Endothelial cell (in vitro differentiated cells): ENCODE measurements at regions not wholly inside any gene's neighbourhood (a gene's known extent, or its start where the extent isn't known, plus 50 kb on each side); places are given as distances from the start of the nearest gene placed in this dataset.

Source experiments
- DNase-seq: peaks from one replicate; pipeline ENCODE4 v3.0.0; 2021; ENCODE audit warnings: low spot score
- H3K27ac Mint-ChIP-seq: one replicate; pipeline ENCODE4 v1.8.0; 2021; ENCODE audit warnings: mixed read lengths, inconsistent platforms; ENCODE audit not compliant: unreplicated experiment
- H3K27me3 Mint-ChIP-seq: one replicate; pipeline ENCODE4 v1.8.0; 2021; ENCODE audit warnings: mild to moderate bottlenecking, moderate library complexity, mixed read lengths, inconsistent platforms; ENCODE audit not compliant: unreplicated experiment
- H3K36me3 Mint-ChIP-seq: one replicate; pipeline ENCODE4 v1.8.0; 2021; ENCODE audit warnings: mild to moderate bottlenecking, low read depth, mixed read lengths, inconsistent platforms; ENCODE audit not compliant: unreplicated experiment
- H3K4me1 Mint-ChIP-seq: one replicate; pipeline ENCODE4 v1.8.0; 2021; ENCODE audit warnings: mild to moderate bottlenecking, mixed read lengths, inconsistent platforms; ENCODE audit not compliant: unreplicated experiment
- H3K4me3 Mint-ChIP-seq: one replicate; pipeline ENCODE4 v1.8.0; 2021; ENCODE audit warnings: mild to moderate bottlenecking, mixed read lengths, inconsistent platforms; ENCODE audit not compliant: unreplicated experiment
- H3K9me3 Mint-ChIP-seq: one replicate; pipeline ENCODE4 v1.8.0; 2021; ENCODE audit warnings: mixed read lengths, inconsistent platforms; ENCODE audit not compliant: unreplicated experiment
- TF ChIP-seq, protein P1 (sequence below): fragments of 200-600 bp; sonication (generic); IDR thresholded peaks from one replicate; pipeline ENCODE4 v1.5.0; 2021; ENCODE audit warnings: antibody characterized with exemption; ENCODE audit not compliant: unreplicated experiment

DNA sequence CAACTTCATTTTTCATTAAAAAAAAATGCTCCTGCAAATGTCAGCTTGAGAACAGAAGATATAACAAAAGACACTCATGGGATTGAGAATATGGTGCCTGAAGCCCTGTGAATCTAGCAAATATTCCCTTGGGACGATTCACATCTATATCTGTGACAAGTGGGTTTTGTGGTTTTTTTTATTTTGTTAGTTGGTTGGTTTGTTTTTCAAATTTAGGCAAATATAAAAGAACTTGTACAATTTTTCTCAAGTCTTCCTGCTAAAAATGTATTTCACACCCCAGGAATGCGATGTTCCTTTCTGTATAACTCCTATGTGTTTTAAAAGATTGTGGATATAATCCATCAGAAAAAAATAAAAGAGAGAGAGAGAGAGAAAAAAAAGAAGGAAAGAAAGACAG, 1061.8 kb upstream of the ARRDC3 start:
- H3K9me3 Mint-ChIP-seq = no peaks in the 10 kb centered on the region
- no peaks in the 10 kb centered on the region for H3K36me3 Mint-ChIP-seq
- TF ChIP-seq, protein P1, sequence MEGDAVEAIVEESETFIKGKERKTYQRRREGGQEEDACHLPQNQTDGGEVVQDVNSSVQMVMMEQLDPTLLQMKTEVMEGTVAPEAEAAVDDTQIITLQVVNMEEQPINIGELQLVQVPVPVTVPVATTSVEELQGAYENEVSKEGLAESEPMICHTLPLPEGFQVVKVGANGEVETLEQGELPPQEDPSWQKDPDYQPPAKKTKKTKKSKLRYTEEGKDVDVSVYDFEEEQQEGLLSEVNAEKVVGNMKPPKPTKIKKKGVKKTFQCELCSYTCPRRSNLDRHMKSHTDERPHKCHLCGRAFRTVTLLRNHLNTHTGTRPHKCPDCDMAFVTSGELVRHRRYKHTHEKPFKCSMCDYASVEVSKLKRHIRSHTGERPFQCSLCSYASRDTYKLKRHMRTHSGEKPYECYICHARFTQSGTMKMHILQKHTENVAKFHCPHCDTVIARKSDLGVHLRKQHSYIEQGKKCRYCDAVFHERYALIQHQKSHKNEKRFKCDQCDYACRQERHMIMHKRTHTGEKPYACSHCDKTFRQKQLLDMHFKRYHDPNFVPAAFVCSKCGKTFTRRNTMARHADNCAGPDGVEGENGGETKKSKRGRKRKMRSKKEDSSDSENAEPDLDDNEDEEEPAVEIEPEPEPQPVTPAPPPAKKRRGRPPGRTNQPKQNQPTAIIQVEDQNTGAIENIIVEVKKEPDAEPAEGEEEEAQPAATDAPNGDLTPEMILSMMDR = no peak
- no peaks in the 10 kb centered on the region for H3K27me3 Mint-ChIP-seq
- no peak overlapping the region for H3K4me3 Mint-ChIP-seq
- no peaks in the 10 kb centered on the region for H3K4me1 Mint-ChIP-seq
- no peak for DNase-seq
- no peak overlapping the region for H3K27ac Mint-ChIP-seq

DNA sequence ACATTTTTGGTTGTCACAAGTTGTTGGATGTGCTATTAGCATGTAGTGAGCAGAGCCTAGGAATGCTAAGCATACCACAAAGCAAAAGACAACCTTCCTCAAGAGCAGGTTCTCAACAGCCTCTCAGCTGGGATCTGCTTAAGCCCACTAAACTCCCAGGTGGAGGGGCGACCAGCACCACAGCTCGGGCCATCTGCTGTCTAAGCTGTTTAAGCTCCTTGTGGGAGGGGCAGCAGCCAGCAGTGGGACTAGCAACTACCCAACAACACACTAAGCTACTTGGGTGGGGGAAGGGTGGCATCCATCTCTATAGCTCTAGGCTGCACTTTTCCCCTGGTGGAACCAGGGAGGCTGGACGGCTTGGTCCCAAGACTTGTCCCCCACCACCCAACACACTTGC, 1052.7 kb upstream of the ARRDC3 start:
- TF ChIP-seq, protein P1 = no peak
- Mint-ChIP-seq H3K27me3 (peaks cover 1% of the 10 kb centered on the region), H3K4me1 (no peaks in the 10 kb centered on the region), H3K9me3 (no peaks in the 10 kb centered on the region), H3K36me3 (peaks cover 4% of the 10 kb centered on the region), H3K27ac (no peak overlapping the region), H3K4me3 (no peak overlapping the region)
- DNase-seq = no peak

DNA sequence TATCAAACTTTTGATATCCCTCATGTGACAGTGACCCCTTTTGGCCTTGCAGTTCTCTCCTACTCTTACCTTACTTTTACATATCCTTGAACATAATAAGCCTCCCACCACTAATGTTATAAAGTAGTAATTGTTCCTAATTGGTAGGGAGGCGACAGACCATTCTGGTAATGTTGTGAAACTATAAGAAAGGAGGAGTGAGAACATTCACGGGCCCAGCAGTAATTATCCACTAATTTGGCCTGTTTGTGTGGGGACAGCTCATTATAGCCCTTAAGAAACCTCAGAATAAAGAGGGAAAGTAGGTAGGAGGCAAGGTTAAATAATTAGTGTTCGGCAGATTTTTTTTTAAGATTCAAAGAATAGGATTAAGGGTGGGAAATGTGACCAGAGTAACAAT, 1046.5 kb upstream of the ARRDC3 start:
- Mint-ChIP-seq H3K27ac (no peak overlapping the region), H3K4me3 (no peak overlapping the region), H3K36me3 (no peaks in the 10 kb centered on the region), H3K9me3 (no peaks in the 10 kb centered on the region), H3K27me3 (no peaks in the 10 kb centered on the region), H3K4me1 (no peaks in the 10 kb centered on the region)
- TF ChIP-seq, protein P1 = no peak
- no peak for DNase-seq

DNA sequence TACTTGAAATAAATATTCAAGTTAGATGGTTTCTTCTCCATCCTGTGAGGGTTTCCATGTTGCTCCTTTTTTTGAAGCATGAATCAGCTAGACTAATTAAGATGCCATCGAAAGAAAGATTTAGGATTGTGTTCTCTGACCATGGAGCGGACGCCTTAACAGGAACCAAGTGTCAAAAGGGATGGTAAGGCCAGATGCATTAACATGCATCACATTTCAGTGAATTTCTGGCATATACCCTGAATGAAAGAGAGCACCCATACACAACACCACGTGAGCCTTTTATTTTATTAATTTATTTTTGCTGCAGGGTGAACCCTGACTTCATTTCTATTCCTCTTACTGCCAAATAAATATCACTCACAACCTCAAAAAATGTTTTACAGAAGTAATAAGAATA, 1045.3 kb upstream of the ARRDC3 start:
- Mint-ChIP-seq H3K4me1 (no peaks in the 10 kb centered on the region), H3K36me3 (no peaks in the 10 kb centered on the region), H3K27me3 (no peaks in the 10 kb centered on the region), H3K27ac (no peak overlapping the region), H3K4me3 (no peak overlapping the region), H3K9me3 (no peaks in the 10 kb centered on the region)
- TF ChIP-seq, protein P1 = no peak
- DNase-seq = no peak

DNA sequence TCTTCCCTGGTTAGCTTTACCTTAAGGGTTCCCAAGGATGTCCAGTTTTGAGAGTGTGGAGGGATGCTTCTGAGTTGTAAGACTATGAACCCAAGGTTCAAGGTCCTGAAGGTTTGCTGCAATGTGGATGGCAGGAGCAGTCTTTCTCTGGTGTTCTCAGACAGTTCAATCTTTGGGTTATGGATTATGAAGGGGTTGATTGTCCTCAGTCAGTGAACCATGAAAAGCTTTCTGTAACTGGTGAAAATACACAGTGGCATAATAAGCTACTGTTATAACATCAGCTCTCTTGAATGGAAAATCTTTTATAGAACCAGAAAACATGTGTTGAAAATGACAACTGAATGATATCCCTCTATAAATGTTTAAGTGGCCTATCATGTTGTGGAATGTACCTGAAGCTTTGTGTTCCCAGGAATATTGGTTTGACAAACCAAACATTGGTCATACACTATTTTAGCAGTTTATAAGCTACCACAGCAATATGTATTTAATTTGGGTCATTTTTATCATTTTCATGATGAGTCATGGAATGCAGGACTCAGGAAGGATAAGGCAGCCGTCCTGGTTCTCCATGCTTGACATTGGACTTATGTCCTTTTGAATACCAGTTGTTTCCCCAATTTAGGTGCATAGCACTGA, 1041.8 kb upstream of the ARRDC3 start:
- TF ChIP-seq, protein P1 = no peak
- no peaks in the 10 kb centered on the region for H3K4me1 Mint-ChIP-seq
- DNase-seq = no peak
- no peaks in the 10 kb centered on the region for H3K9me3 Mint-ChIP-seq
- H3K4me3 Mint-ChIP-seq = no peak overlapping the region
- no peaks in the 10 kb centered on the region for H3K27me3 Mint-ChIP-seq
- H3K27ac Mint-ChIP-seq = no peak overlapping the region
- no peaks in the 10 kb centered on the region for H3K36me3 Mint-ChIP-seq
